ENCODE measurements at regions not wholly inside any gene's neighbourhood (a gene's known extent, or its start where the extent isn't known, plus 50 kb on each side); places are given as distances from the start of the nearest gene placed in this dataset.

GRCh38 chr4:179195887-179196286 is 1753.7 kb upstream of the AGA start:
- no peak for ATAC-seq
- Histone ChIP-seq H3K4me3 (no peak overlapping the region), H3K4me1 (no peaks in the 10 kb centered on the region), H3K27ac (no peak overlapping the region), H3K27me3 (no peaks in the 10 kb centered on the region), H3K9me3 (no peaks in the 10 kb centered on the region), H3K36me3 (no peaks in the 10 kb centered on the region)
- in situ Hi-C loops (cut with MboI; ENCODE audit: low sequenced_read_pairs in 4 of 4) (no loop called here), intact Hi-C loops (cut with DNase I; ENCODE audit: low total_unique reads) (no loop called here)
- DNase-seq = no peak
- TF ChIP-seq POLR2A (IDR thresholded peaks at IDR 0.05) = no peak
- no peak for TF ChIP-seq CTCF (IDR thresholded peaks at IDR 0.05 in 4 of 5, conservative IDR thresholded peaks at IDR 0.05 in 1 of 5)

GRCh38 chr4:179196511-179196910 is 1754.3 kb upstream of the AGA start:
- TF ChIP-seq CTCF (IDR thresholded peaks at IDR 0.05 in 4 of 5, conservative IDR thresholded peaks at IDR 0.05 in 1 of 5) (no peak), POLR2A (IDR thresholded peaks at IDR 0.05) (no peak)
- intact Hi-C loops (cut with DNase I; ENCODE audit: low total_unique reads) = no loop called here
- ATAC-seq (no peak), DNase-seq (no peak)
- H3K27me3 ChIP-seq = no peaks in the 10 kb centered on the region
- no peak overlapping the region for H3K27ac ChIP-seq
- no peak overlapping the region for H3K4me3 ChIP-seq
- no peaks in the 10 kb centered on the region for H3K4me1 ChIP-seq
- H3K36me3 ChIP-seq = no peaks in the 10 kb centered on the region
- no peaks in the 10 kb centered on the region for H3K9me3 ChIP-seq
- in situ Hi-C loops (cut with MboI; ENCODE audit: low sequenced_read_pairs in 4 of 4) = no loop called here

GRCh38 chr4:179200681-179201080 is 1758.4 kb upstream of the AGA start:
- Histone ChIP-seq H3K36me3 (no peaks in the 10 kb centered on the region), H3K27me3 (no peaks in the 10 kb centered on the region), H3K4me1 (no peaks in the 10 kb centered on the region), H3K4me3 (no peak overlapping the region), H3K27ac (no peak overlapping the region), H3K9me3 (no peaks in the 10 kb centered on the region)
- intact Hi-C loops (cut with DNase I; ENCODE audit: low total_unique reads) (no loop called here), in situ Hi-C loops (cut with MboI; ENCODE audit: low sequenced_read_pairs in 4 of 4) (no loop called here)
- TF ChIP-seq CTCF (IDR thresholded peaks at IDR 0.05 in 4 of 5, conservative IDR thresholded peaks at IDR 0.05 in 1 of 5) = no peak
- no peak for TF ChIP-seq POLR2A (IDR thresholded peaks at IDR 0.05)
- no peak for DNase-seq
- ATAC-seq = no peak

GRCh38 chr4:179225594-179225993 is 1783.4 kb upstream of the AGA start:
- Histone ChIP-seq H3K27me3 (no peaks in the 10 kb centered on the region), H3K9me3 (no peaks in the 10 kb centered on the region), H3K36me3 (no peaks in the 10 kb centered on the region), H3K4me1 (no peaks in the 10 kb centered on the region), H3K4me3 (no peak overlapping the region), H3K27ac (no peak overlapping the region)
- intact Hi-C loops (cut with DNase I; ENCODE audit: low total_unique reads) = no loop called here
- ATAC-seq (no peak), DNase-seq (no peak)
- in situ Hi-C loops (cut with MboI; ENCODE audit: low sequenced_read_pairs in 4 of 4) = no loop called here
- TF ChIP-seq CTCF (IDR thresholded peaks at IDR 0.05 in 4 of 5, conservative IDR thresholded peaks at IDR 0.05 in 1 of 5) (no peak), POLR2A (IDR thresholded peaks at IDR 0.05) (no peak)

- no peak for DNase-seq
- Histone ChIP-seq H3K4me3 (no peak overlapping the region), H3K36me3 (no peaks in the 10 kb centered on the region), H3K27ac (no peak overlapping the region), H3K27me3 (no peaks in the 10 kb centered on the region), H3K4me1 (no peaks in the 10 kb centered on the region), H3K9me3 (no peaks in the 10 kb centered on the region)
- ATAC-seq = no peak
- no peak for TF ChIP-seq CTCF (IDR thresholded peaks at IDR 0.05 in 4 of 5, conservative IDR thresholded peaks at IDR 0.05 in 1 of 5)
- no peak for TF ChIP-seq POLR2A (IDR thresholded peaks at IDR 0.05)
- in situ Hi-C loops (cut with MboI; ENCODE audit: low sequenced_read_pairs in 4 of 4) (no loop called here), intact Hi-C loops (cut with DNase I; ENCODE audit: low total_unique reads) (no loop called here)
Observed at GRCh38 chr4:179248821-179249220, 1806.6 kb upstream of the AGA start.

Measured in gastrocnemius medialis (tissue), 4 donors.